ENCODE measurements at regions not wholly inside any gene's neighbourhood (a gene's known extent, or its start where the extent isn't known, plus 50 kb on each side); places are given as distances from the start of the nearest gene placed in this dataset.

DNA sequence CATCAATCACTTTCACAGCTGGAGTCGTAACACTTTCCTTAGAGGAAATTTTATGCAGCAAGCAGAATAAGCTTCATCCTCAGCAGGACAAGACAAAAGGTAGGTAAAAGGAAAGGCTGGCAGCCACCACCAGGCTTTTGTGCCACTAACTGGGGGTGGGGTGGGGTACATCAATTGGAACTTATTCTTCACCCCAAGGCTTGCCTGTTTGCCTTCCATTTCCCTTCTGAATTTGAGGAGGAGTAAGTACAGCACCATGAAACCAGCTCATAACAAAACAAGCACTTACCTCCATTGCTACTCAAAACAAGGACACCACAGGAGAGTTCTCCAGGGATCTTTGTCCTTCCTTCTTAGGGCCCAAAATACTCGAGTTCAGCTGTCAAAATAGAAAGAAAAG is 296.8 kb downstream of the ARRDC4 start:
- no peak overlapping the region for H3K4me3 ChIP-seq (ENCODE audit: low read length)
- DNase-seq (ENCODE audit: low read depth) = no peak
- TF ChIP-seq, protein P1, sequence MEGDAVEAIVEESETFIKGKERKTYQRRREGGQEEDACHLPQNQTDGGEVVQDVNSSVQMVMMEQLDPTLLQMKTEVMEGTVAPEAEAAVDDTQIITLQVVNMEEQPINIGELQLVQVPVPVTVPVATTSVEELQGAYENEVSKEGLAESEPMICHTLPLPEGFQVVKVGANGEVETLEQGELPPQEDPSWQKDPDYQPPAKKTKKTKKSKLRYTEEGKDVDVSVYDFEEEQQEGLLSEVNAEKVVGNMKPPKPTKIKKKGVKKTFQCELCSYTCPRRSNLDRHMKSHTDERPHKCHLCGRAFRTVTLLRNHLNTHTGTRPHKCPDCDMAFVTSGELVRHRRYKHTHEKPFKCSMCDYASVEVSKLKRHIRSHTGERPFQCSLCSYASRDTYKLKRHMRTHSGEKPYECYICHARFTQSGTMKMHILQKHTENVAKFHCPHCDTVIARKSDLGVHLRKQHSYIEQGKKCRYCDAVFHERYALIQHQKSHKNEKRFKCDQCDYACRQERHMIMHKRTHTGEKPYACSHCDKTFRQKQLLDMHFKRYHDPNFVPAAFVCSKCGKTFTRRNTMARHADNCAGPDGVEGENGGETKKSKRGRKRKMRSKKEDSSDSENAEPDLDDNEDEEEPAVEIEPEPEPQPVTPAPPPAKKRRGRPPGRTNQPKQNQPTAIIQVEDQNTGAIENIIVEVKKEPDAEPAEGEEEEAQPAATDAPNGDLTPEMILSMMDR (conservative IDR thresholded peaks at IDR 0.05; ENCODE audit: low read depth, low read length) = no peak

DNA sequence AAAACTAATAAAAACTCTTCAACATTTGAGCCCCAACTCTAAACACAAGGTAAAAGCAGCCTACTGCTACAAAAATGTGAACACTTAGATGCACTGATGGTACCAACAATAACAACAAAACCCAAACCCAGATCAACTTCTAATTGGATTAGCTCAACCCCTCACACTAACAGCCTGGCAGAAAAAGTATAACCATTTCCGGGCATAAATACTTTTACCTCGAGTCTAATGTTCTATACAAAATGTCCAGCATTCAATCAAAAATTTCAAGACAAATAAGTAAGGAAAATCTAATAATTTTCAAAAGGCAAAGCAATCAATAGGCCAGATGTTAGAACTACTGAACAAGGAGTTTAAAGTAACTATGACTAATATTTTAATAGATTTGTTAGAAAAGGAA is 303.3 kb downstream of the ARRDC4 start:
- no peak for DNase-seq (ENCODE audit: low read depth)
- no peak overlapping the region for H3K4me3 ChIP-seq (ENCODE audit: low read length)
- TF ChIP-seq, protein P1 (conservative IDR thresholded peaks at IDR 0.05; ENCODE audit: low read depth, low read length) = no peak

DNA sequence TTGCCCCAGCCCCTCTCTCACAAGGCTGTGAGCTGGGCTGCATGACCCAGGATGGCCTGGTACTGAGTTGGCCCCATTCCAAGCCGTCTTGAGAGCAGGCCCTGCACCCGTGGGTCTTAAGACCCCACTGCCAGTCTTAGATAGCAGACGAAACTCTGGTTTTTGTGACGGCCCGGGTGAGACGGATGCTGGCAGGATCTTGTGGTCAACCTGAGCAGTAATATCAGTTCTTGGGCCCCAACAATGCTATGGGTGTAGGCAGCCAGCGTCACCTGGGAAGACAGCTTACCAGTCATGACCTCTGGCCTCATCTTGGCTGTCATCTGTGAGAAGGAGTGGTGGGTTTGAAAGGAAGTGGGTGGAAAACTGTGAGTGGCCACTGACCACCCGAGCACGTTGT is 305.8 kb downstream of the ARRDC4 start:
- no peak overlapping the region for H3K4me3 ChIP-seq (ENCODE audit: low read length)
- TF ChIP-seq, protein P1 (conservative IDR thresholded peaks at IDR 0.05; ENCODE audit: low read depth, low read length) = no peak
- DNase-seq (ENCODE audit: low read depth) = no peak

DNA sequence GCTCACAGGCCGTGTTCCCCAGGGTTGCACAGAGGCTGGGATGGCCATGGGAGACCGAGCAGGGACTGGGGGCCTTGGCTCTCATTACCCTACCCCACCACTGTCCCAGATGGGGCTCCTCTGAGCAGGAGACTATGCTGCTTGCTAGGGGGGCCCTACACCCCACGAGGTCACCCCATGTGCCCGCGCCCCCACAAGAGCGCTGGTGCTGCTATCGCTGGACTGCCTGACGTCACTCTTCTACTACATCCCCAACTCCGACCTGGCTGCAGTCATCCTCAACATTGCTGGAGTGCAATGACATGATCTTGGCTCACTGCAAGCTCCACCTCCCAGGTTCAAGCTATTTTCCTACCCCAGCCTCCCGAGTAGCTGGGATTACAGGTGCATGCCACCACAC is 307.7 kb downstream of the ARRDC4 start:
- TF ChIP-seq, protein P1 (conservative IDR thresholded peaks at IDR 0.05; ENCODE audit: low read depth, low read length) = no peak

DNA sequence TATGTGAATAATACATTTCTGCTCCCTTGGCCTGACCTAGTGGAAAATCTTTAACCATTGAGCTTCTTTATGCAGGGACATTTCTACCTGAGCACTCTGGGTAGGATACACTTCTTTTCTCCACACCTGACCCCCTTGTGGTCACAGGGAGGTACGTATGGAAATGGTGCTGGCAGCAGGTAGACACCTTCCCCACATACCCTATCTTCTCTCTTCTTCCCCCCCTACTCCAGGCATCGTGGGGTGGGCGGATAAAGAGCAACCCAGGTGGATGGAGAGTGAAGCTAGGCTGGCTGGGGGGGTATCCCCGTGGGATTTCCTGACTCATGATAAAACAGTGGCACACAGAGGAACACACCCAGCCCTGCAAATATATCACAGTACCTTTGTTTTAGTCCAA is 312.1 kb downstream of the ARRDC4 start:
- TF ChIP-seq, protein P1 (conservative IDR thresholded peaks at IDR 0.05; ENCODE audit: low read depth, low read length) = no peak
- no peak overlapping the region for H3K4me3 ChIP-seq (ENCODE audit: low read length)
- no peak for DNase-seq (ENCODE audit: low read depth)

More for the DNA sequence above, 307.7 kb downstream of the ARRDC4 start:
- DNase-seq (ENCODE audit: low read depth) = no peak
- no peak overlapping the region for H3K4me3 ChIP-seq (ENCODE audit: low read length)

DNA sequence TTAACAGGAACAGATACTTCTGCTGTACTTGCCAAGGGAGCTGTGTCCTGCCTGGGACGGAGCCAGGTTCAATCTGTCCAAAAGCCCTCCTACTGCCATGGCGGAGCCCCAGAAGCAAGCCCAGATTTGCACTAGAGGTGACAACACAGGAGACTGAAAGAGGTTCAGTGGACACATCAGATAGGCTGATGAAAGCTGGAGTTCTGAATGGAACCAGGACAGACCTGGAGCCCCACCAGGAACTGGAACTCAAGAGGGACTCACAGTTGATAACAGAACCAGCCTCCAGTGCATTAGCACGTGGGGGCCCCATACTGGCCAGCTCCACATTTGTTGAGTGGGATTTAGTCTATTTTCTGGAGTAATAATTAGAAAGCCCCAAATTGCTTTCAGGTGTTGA is 315.5 kb downstream of the ARRDC4 start:
- no peak for DNase-seq (ENCODE audit: low read depth)
- TF ChIP-seq, protein P1 (conservative IDR thresholded peaks at IDR 0.05; ENCODE audit: low read depth, low read length) = no peak
- H3K4me3 ChIP-seq (ENCODE audit: low read length) = no peak overlapping the region

DNA sequence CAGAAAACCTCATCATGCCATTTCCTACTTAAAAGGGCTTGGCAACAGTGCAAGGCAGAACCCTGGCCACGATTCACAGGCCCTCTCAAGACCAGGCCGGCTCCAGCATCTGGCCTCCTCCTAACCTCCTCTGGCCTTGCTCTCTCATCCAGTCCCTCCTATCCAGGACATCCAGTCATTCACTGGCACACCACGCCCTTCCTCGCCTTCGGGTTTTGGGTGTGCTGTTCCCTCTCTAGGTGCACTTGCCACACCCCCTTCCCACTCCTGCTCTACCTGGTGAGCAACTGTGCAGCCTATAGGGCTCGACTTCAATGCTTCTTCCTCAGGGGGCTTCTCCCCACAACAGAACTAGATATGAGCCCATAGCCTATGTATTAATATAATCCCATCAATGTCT is 317.1 kb downstream of the ARRDC4 start:
- TF ChIP-seq, protein P1 (conservative IDR thresholded peaks at IDR 0.05; ENCODE audit: low read depth, low read length) = no peak
- DNase-seq (ENCODE audit: low read depth) = no peak
- no peak overlapping the region for H3K4me3 ChIP-seq (ENCODE audit: low read length)

Data from retinal pigment epithelial cell (primary cell).